C4-2B (cell line): ENCODE measurements at regions not wholly inside any gene's neighbourhood (a gene's known extent, or its start where the extent isn't known, plus 50 kb on each side); places are given as distances from the start of the nearest gene placed in this dataset.
"Not testable (repeated sequence)": the region's sequence is repeated elsewhere in the genome, so short reads cannot be mapped to it uniquely, and the experiment has no call there.

ENCODE experiments used
- H3K27ac ChIP-seq: fragments of 450-650 bp; 2 replicates; pipeline ENCODE4 v1.5.1; 2017
- ZFX ChIP-seq: fragments of 450-650 bp; IDR thresholded peaks from 2 replicates; pipeline ENCODE4 v1.6.1; 2017
- TF ChIP-seq, protein P1 (sequence below): fragments of 450-650 bp; conservative IDR thresholded peaks from 2 replicates; pipeline ENCODE4 v1.5.1; 2017; ENCODE audit warnings: mild to moderate bottlenecking

DNA sequence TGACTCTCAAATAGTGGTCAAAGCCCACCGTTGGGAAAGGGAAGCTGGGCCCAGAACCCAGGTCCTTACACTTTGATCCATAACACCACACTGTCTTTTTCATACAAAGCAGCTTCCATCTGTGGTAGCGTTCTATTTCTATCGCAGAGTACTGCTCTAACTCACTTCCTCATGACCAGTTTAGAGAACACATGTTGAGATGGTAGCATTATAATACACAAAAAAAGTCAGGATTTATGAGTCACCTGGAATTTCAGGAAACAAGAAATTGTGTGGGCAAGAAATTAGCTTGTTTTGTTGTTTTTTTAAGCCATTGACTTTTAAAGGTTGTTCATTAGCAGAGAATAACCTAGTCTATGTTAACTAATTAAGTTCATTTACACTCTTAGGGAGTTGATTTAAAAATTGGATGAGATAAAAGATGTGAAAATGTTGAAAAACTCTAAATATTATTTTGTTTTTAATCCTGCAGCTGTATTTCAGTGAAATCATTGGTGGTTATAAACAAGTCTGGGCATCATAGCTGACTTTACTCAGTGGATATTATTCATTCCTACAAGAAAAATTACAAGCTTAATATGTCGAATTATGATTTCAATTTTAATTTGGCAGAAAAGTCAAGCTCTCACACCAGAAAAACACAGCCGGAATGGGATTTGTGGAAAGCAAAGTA lies 1011.1 kb upstream of the HS3ST1 start:
- H3K27ac ChIP-seq, result no peak overlapping the region
- TF ChIP-seq, protein P1, sequence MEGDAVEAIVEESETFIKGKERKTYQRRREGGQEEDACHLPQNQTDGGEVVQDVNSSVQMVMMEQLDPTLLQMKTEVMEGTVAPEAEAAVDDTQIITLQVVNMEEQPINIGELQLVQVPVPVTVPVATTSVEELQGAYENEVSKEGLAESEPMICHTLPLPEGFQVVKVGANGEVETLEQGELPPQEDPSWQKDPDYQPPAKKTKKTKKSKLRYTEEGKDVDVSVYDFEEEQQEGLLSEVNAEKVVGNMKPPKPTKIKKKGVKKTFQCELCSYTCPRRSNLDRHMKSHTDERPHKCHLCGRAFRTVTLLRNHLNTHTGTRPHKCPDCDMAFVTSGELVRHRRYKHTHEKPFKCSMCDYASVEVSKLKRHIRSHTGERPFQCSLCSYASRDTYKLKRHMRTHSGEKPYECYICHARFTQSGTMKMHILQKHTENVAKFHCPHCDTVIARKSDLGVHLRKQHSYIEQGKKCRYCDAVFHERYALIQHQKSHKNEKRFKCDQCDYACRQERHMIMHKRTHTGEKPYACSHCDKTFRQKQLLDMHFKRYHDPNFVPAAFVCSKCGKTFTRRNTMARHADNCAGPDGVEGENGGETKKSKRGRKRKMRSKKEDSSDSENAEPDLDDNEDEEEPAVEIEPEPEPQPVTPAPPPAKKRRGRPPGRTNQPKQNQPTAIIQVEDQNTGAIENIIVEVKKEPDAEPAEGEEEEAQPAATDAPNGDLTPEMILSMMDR, result no peak
- no peak for TF ChIP-seq ZFX

DNA sequence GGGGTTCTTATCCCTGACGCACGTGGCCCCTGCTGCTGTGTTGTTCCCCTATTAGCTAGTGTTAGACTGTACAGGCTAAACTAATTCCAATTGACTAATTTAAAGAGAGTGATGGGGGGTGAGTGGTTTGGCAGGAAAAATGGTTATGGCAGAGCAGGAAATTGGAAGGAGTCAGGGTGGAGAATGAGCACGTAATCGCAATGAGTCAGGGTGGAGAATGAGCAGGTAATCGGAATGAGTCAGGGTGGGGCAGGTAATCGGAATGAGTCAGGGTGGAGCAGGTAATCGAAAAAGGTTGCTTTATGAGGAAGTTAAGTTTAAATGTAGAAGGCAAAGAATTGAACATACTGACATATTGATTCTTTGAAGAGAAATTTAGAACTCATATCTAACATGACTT lies 1002.6 kb upstream of the HS3ST1 start:
- not testable (repeated sequence) for H3K27ac ChIP-seq

DNA sequence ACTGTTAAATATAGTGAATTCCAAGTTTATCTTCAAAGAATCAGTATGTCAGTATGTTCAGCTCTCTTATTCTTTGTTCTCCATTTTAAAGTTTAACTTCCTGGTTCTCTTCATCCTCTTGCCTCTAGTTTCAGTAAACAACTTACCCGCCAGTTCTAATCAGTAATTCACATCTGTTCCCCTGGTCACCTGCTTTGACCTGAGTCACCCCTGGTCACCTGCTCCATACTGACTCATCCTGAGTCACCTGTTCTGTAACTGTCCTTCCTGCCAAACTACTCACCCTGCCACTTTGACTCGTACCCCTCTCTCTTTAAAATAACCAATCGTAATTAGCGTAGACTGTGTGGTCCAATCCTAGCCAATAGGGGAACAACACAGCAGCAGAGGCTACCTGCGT lies 992.7 kb upstream of the HS3ST1 start:
- TF ChIP-seq, protein P1, result no peak
- no peak for TF ChIP-seq ZFX

DNA sequence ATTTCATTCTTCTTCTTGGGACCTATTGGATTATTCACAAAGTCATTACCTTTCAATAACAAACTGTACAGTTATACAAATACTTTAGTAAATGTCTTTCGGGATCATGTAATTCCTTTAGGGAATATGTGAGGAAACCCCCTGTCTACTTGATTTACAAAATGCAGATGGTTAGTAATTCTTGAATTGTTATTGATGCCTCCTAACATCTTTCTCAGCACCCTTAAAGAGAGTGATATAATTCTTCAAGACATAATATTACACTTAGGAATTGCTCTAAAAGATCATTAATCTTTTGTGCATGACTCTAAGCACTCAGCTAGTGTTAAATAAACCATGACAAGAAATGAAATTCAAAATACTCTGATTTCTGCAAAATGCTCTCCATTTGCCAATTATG lies 988.1 kb upstream of the HS3ST1 start:
- H3K27ac ChIP-seq, result no peak overlapping the region
- TF ChIP-seq, protein P1, result no peak
- TF ChIP-seq ZFX, result no peak

More for the DNA sequence above, 992.7 kb upstream of the HS3ST1 start:
- no peak overlapping the region for H3K27ac ChIP-seq

DNA sequence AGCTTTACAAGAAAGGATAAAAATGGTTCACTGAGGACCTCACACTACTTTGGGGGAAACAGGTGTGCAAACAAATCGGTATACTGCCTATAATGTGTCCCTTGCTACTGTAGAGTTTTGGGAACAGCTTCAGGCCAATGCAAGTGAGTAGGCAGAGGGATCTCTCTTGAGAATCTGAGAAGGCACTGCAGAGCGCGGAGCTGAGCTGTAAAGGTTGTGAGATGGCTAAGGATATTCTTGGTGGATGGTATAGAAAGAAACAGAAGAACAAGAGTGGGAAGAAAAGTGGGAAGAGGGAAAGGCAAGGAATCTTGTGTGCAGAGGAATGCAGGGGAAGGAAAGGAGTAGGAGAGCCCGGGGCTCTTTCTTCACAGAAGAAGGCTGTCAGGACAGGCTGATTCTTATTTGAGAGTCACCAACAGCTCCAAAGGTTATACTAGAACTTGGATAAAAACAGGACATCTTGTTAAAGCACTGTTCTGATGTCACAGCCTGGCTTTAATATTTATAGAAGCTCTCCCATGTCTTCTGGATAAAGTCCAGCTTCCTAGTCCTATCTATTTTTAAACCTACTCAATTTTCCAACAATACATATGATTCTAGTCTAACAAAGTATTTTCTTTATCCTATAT lies 985.6 kb upstream of the HS3ST1 start:
- no peak overlapping the region for H3K27ac ChIP-seq
- TF ChIP-seq ZFX, result no peak
- TF ChIP-seq, protein P1, result no peak

DNA sequence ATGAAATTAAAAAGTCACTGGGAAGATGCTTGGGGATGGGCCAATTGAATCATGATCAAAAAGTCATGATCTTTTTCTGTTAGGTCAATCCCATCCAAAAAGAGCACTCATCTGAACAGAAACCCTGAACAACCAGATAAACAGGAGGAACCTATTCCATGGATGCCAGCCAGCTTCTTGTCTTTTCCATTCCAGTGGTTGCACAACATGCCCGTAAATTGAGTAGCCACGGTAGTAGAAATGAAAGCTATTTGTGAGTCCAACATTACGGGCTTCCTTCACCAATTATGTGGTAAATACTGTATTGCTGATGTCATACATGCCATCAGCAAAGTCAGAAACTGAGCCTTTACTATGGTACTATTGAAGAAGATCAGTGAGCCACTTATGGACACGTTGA lies 982.4 kb upstream of the HS3ST1 start:
- no peak for TF ChIP-seq ZFX
- TF ChIP-seq, protein P1, result no peak
- no peak overlapping the region for H3K27ac ChIP-seq

DNA sequence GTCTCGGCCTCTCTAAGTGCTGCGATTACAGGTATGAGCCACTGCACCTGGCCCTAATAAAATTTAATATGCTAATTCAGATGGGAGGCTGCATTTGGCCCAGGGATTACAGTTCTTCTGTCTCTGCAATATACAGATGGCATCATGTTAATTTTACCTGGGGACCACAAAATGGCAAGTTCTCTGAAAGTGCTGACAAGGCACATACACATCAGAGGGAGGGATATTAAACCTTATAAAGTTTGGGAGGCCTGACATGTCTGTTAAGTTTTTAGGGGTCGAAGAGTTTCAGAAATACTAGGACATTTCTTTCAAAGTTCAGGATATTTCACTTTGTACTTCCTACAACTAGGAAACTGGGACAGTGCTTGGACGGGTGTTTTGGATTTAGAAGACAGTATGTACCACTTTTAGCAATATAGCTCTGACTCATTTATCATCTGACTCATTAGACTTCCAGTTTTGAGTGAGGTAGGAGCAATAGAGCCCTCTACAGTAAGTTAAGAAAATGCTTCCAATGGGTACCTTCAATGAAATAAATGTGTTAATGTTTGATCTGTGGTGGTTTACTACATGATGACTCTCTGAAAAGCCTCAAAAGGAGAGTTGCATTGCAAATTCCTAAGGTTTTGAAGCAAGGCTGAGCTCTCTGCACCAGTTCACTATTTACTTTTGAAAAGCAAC lies 981.0 kb upstream of the HS3ST1 start:
- no peak overlapping the region for H3K27ac ChIP-seq
- TF ChIP-seq, protein P1, result no peak
- TF ChIP-seq ZFX, result no peak
